HG02970 (cell line): ENCODE measurements at regions not wholly inside any gene's neighbourhood (a gene's known extent, or its start where the extent isn't known, plus 50 kb on each side); places are given as distances from the start of the nearest gene placed in this dataset.
"Not testable (repeated sequence)": the region's sequence is repeated elsewhere in the genome, so short reads cannot be mapped to it uniquely, and the experiment has no call there.

Experiments
- ATAC-seq: cut with Tn5 transposase; IDR thresholded peaks from one replicate; pipeline ENCODE4 v1.9.1; 2021; ENCODE audit warnings: mild to moderate bottlenecking, moderate library complexity, moderate number of reproducible peaks; ENCODE audit not compliant: unreplicated experiment, low FRiP score

- ATAC-seq, result no peak
These were observed 237.5 kb upstream of the POGK start for GRCh38 chr1:166601650-166602278.

- not testable (repeated sequence) for ATAC-seq
These were observed 236.5 kb upstream of the POGK start for GRCh38 chr1:166602801-166603200.

DNA sequence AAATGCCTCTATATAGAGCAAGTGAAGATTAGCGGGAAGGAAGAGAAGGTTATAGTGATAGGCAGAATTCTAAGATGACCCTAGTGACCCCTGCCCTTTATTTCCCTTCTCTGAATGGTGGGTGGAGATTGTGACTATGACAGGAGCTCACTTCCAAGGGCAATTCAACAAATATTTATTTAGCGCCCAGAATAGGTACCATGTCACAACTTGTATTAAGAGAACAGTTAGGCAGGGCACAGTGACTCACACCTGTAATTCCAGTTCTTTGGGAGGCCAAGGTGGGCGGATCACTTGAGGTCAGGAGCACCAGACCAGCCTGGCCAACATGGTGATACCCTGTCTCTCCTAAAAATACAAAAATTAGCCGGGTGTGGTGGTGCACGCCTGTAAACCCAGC is 236.0 kb upstream of the POGK start:
- no peak for ATAC-seq

DNA sequence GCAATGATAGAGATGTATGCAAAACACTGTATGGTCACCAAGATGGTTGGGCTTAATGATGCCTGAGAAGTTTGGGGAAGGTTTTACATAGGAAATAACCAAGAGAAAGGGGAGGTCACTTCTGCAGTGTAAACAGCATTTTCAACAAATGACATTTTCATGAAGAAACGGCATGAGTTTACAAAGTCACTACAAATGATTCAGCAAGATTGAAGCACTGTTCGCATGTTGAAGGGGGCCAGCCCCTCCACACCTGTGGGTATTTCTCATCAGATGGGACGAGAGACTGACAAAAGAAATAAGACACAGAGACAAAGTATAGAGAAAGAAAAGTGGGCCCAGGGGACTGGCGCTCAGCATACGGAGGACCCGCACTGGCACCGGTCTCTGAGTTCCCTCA is 234.1 kb upstream of the POGK start:
- no peak for ATAC-seq

DNA sequence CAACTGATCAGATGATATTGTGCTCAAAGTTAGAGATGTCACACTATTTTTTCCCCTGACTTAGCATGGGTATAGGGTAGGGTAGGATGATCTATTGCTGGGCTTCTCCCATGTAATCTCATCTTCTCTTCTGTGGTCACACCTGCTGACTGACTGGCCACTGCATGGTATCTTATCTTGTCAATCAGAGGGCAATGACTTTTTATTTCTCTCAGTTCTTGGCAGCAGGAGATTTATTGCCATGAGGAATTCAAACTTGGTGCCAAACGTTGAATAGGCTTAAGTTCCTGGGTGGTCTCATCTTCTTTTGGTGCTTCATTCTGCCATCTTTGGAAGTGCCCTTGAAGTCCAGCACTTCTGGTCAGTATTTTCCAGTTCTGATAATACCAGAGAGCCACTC is 226.4 kb upstream of the POGK start:
- ATAC-seq, result no peak

DNA sequence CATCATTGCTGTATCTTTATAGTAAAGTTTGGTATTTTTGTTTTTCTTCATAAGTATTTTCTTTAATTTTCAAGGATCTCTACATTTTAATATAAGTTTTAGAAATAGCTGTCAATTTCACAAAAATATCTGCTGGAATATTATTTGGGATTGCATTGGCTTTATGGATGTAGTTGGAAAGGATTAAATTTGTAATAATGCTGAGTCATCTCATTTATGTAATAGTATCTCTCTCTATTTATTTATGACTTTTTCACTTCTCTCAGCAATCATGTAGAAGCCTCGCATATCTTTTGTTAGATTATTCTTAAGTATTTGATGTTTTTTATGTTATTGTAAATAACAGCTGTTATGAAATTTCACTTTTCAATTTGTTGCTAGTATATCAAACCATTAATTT is 223.1 kb upstream of the POGK start:
- no peak for ATAC-seq

GRCh38 chr1:166626711-166627110 is 212.6 kb upstream of the POGK start:
- no peak for ATAC-seq

- ATAC-seq, result no peak
These were observed 211.7 kb upstream of the POGK start for GRCh38 chr1:166627558-166627957.

- no peak for ATAC-seq
These were observed 211.0 kb upstream of the POGK start for GRCh38 chr1:166628259-166628658.

DNA sequence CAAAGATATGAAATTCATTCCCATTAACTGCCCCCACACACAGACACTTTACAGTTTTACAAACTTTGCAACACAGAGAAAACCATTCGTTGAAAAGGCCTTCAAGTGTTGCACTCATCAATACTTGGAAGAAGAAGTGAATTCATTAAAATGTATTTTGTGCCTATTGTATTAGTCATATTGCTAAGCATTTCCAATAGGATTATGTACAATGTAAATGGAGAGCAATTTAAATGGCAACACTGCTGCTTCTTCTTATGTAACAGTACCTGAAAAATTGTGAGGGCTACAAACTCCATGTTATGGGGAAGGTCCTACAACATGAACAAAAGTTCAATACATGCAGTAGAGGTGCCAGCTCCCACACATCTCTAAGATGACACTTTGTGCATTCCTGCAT is 209.3 kb upstream of the POGK start:
- no peak for ATAC-seq

DNA sequence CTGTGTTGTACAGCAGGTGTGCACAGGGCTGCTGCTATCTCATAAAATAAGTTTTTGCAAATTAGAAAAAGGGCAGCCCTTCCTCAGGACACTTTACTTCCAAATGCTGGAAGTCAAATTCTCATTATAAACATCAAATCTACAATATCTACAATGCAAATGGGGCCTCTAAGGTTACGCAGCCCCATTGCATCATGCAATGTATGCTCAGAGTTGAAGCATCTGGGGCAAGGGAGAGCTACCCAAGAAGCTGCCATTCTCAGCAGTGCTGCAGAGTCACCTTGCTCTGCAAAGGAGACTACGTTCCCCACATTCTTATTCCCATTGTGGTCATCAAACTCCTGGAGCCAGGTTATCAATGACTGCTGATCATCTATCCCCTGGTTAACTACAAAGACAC is 208.9 kb upstream of the POGK start:
- no peak for ATAC-seq

- no peak for ATAC-seq
These were observed 201.1 kb upstream of the POGK start for GRCh38 chr1:166638137-166638536.

GRCh38 chr1:166657228-166657627 is 182.0 kb upstream of the POGK start:
- not testable (repeated sequence) for ATAC-seq

DNA sequence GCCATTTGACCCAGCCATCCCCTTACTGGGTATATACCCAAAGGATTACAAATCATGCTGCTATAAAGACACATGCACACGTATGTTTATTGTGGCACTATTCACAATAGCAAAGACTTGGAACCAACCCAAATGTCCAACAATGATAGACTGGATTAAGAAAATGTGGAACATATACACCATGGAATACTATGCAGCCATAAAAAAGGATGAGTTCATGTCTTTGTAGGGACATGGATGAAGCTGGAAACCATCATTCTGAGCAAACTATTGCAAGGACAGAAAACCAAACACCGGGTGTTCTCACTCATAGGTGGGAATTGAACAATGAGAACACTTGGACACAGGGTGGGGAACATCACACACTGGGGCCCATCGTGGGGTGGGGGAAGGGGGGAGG is 172.5 kb upstream of the POGK start:
- ATAC-seq, result not testable (repeated sequence)

GRCh38 chr1:166667600-166667999 is 171.7 kb upstream of the POGK start:
- ATAC-seq, result not testable (repeated sequence)

DNA sequence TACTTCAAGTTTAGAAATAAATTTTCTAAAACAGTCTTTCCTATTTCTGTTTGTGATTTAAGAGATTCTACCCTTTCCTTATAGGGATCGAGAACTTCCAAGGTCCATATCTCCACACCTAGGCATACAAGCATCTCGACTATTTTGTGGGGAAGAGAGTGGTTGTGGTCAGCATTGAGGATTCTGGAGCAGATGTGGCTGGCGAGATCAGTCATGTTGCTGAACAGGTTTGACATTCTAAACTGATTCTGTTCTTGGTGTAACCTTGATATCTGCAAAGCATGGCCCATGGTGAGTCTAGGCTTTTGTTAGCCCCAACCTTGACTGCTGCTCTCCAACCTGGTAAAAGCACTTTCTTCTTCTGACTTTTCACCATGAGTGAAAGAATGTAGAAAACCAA is 167.6 kb upstream of the POGK start:
- no peak for ATAC-seq

GRCh38 chr1:166673722-166674121 is 165.6 kb upstream of the POGK start:
- no peak for ATAC-seq

- no peak for ATAC-seq
These were observed 164.1 kb upstream of the POGK start for GRCh38 chr1:166675213-166675612.

GRCh38 chr1:166676981-166677380 is 162.3 kb upstream of the POGK start:
- no peak for ATAC-seq

DNA sequence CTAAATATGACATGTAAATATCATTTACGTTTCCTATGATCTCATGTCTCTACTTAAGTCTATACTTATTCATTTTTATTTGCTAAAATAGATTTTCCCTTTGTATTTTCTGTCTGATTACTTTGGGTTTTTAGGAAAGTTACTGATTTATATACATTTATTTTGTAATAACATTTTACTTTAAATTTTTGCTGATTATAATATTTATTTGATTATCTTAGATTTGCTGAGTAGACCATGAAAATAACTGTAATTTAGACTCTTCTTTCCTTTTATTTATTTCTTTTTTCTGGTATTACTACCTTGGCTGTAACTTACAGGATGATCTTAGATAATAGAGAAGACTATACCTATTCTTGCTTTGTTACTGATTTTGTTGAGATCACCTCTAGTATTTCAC is 159.9 kb upstream of the POGK start:
- no peak for ATAC-seq

GRCh38 chr1:166682588-166682987 is 156.7 kb upstream of the POGK start:
- ATAC-seq, result no peak

- not testable (repeated sequence) for ATAC-seq
These were observed 154.6 kb upstream of the POGK start for GRCh38 chr1:166684669-166685068.

DNA sequence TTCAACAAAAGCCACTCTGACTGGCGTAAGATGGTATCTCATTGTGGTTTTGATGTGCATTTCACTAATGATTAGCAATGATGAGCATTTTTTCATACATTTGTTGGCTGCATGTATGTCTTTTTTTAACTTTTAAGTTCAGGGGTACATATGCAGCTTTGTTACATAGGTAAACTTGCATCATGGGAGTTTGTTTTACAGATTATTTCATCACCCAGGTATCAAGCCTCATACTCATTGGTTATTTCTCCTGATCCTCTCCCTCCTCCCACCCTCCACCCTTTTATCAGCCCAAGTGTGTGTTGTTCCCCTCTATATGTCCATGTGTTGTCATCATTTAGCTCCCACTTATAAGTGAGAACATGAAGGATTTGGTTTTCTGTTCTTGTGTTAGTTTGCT is 154.1 kb upstream of the POGK start:
- ATAC-seq, result no peak
